Sigmoid colon (tissue), 6 donors: ENCODE measurements at regions not wholly inside any gene's neighbourhood (a gene's known extent, or its start where the extent isn't known, plus 50 kb on each side); places are given as distances from the start of the nearest gene placed in this dataset.

ENCODE experiments used
- DNase-seq: peaks from one replicate; pipeline ENCODE4 v3.0.0-alpha.2; 2019
- H3K27ac ChIP-seq, 4 donors: fragments of 200-600 bp; sonication (generic); one replicate each; pipeline ENCODE4 v1.5.1; 2016 to 2019; ENCODE audit warnings: mild to moderate bottlenecking in 1 of 4
- H3K27me3 ChIP-seq, 3 donors: fragments of 200-600 bp; sonication (generic); one replicate each; pipeline ENCODE4 v1.5.1; 2019; ENCODE audit warnings: mild to moderate bottlenecking in 1 of 3
- H3K36me3 ChIP-seq, 4 donors: fragments of 200-600 bp; sonication (generic); one replicate each; pipeline ENCODE4 v1.5.1; 2016 to 2019
- H3K4me1 ChIP-seq, 4 donors: fragments of 200-600 bp; sonication (generic); one replicate each; pipeline ENCODE4 v1.5.1; 2017 to 2019
- H3K4me3 ChIP-seq, 4 donors: fragments of 200-600 bp; sonication (generic); one replicate each; pipeline ENCODE4 v1.5.1; 2017 to 2019; ENCODE audit warnings: mild to moderate bottlenecking in 2 of 4, moderate library complexity in 1 of 4
- H3K9me3 ChIP-seq, 4 donors: fragments of 200-600 bp in 3 of 4; sonication (generic) in 3 of 4; one replicate each; pipeline versions ENCODE4 v1.5.1 to v1.6.1; 2013 to 2019
- CTCF ChIP-seq, 4 experiments: fragments of 450-650 bp in 3 of 4; fragments of 200-600 bp in 1 of 4; IDR thresholded peaks; one replicate each; pipeline ENCODE4 v1.5.1; 2016 to 2019; ENCODE audit warnings: antibody characterized with exemption in 4 of 4, mild to moderate bottlenecking in 3 of 4, moderate library complexity in 2 of 4
- EP300 ChIP-seq, 4 donors: sonication (generic); formaldehyde crosslinking; IDR thresholded peaks; one replicate each; pipeline ENCODE4 v1.6.1; 2017; ENCODE audit warnings: antibody characterized with exemption in 4 of 4
- POLR2A ChIP-seq, 2 donors: fragments of 450-650 bp; IDR thresholded peaks; one replicate each; pipeline ENCODE4 v1.6.1; 2016; ENCODE audit warnings: antibody characterized with exemption in 2 of 2, mild to moderate bottlenecking in 2 of 2, moderate library complexity in 2 of 2
- POLR2AphosphoS5 ChIP-seq, 4 donors: sonication (generic); formaldehyde crosslinking; IDR thresholded peaks; one replicate each; pipeline ENCODE4 v1.6.1; 2017; ENCODE audit warnings: antibody characterized with exemption in 4 of 4
- WGBS, 2 donors: extraction: QIAGEN DNeasy Blood & Tissue Kit; methylation state at CpG; one replicate each; pipeline ENCODE4 v1.1.7; 2013; 5-methylcytosine and 5-hydroxymethylcytosine counted together
- intact Hi-C: fragments of 100-400 bp; cut with DNase I; formaldehyde crosslinking; loops from one replicate; pipeline ENCODE4 v1.15.1; 2023
- donor health status: healthy with polysubstance abuse.
- donor health status: healthy.

DNA sequence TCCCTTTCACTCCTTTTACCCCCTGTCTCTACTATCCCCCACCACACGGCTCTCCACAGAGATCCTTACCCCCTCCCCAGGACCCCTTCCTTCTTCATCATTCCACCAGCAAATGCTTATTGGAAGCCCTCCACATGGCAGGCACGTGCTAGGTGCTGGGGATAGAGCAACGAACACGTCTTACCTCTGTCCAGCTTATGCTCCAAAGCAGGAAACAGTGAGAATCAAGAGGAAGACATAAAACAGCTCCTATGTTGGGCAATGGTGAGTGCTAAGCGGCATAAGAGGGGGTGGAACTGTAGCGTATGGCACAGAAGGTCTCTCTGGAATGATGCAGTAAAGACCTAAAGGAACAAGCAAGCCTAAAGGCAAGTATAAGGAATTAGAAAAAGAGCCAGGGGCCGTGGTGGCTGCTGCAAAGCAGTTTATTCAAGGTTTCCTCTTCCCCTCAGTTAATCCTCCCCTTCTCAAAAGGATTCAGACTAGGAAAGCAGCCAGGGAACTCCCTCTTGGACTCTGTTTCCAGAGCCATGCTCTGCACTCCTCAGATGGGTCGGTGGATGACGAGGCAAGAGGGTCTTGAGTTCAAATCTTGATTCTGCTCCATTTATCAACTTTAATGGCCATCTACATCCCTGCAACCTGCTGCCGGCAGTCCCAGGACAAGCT lies 289.4 kb downstream of the FOXO1 start:
- no peak for DNase-seq
- H3K4me3 ChIP-seq, result peak overlapping the region in 3 of 4 donors; percentile 11 to 25 (median 19)
- peaks cover 0 to 18% (median 6%) of the 10 kb centered on the region in 4 donors for H3K4me1 ChIP-seq

DNA sequence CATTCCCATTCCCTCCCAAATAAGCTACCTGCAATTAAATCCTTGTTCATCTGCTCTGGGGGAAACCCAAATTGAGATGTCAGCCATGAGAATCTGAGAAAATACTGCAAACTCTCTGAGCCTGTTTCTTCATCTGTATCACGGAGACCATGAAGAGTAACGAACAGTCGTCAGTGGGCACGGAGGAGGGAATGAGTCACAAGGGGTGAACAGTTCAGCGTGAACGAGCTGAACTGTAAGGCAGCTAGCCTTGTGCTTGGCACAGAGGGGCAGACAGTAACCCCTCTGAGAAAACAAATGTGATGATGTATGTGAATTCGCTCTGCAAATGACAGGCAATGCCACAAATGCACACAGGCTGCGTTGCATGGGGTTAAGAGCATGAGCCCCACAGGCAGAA lies 288.7 kb downstream of the FOXO1 start:
- no peaks in the 10 kb centered on the region for H3K36me3 ChIP-seq
- no peak for DNase-seq
- H3K27ac ChIP-seq, result peak overlapping the region; percentile 45 to 63 (median 52)
- intact Hi-C loops, result loop anchor here (5.0 kb wide), 1 partner anchor 170 kb away; no protein-coding TSS in a partner anchor
- peak overlapping the region in 3 of 4 donors; percentile 11 to 25 (median 19) for H3K4me3 ChIP-seq
- H3K4me1 ChIP-seq, result peaks cover 0 to 17% (median 6%) of the 10 kb centered on the region in 4 donors
- 80 to 84% methylated on average over 8 of the region's 8 CpGs for WGBS, 2 donors
- no peaks in the 10 kb centered on the region for H3K27me3 ChIP-seq
- TF ChIP-seq EP300 (IDR thresholded peaks at IDR 0.05), result no peak
- TF ChIP-seq CTCF (IDR thresholded peaks at IDR 0.05), result no peak
- TF ChIP-seq POLR2AphosphoS5 (IDR thresholded peaks at IDR 0.05), result peak in 3 of 4 donors; percentile 48 to 66 (median 56)
- TF ChIP-seq POLR2A (IDR thresholded peaks at IDR 0.05), result peak in 1 of 2 donors; percentile 7
- no peaks in the 10 kb centered on the region for H3K9me3 ChIP-seq

More for the DNA sequence above, 289.4 kb downstream of the FOXO1 start:
- TF ChIP-seq POLR2A (IDR thresholded peaks at IDR 0.05), result no peak
- peak in 2 of 4 donors; percentile 18 to 58 for TF ChIP-seq POLR2AphosphoS5 (IDR thresholded peaks at IDR 0.05)
- TF ChIP-seq EP300 (IDR thresholded peaks at IDR 0.05), result no peak
- TF ChIP-seq CTCF (IDR thresholded peaks at IDR 0.05), result no peak
- no peaks in the 10 kb centered on the region for H3K36me3 ChIP-seq
- 68 to 72% methylated on average over 10 of the region's 10 CpGs for WGBS, 2 donors
- peak overlapping the region; percentile 45 to 63 (median 52) for H3K27ac ChIP-seq
- no peaks in the 10 kb centered on the region for H3K9me3 ChIP-seq
- intact Hi-C loops, result loop anchor here (5.0 kb wide), 1 partner anchor 170 kb away; no protein-coding TSS in a partner anchor
- H3K27me3 ChIP-seq, result no peaks in the 10 kb centered on the region

DNA sequence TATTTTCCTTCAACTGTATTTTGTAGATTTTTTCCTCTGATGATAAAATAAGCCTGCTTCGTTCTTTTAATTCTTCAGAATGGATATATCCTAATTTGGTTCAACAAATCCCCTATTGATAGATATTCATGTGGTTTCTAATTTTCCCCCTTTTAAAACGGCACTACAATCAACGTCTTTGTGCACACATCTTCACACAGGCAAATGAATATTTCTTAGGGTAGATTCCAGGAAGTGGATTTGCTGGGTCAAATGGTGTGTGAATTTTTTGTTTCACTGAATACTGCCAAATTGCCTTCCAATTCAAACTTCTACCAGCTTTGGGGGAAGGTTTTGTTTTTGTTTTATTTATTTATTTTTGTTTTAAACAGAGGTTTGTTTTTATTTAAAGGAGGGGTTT lies 287.2 kb downstream of the FOXO1 start:
- DNase-seq, result no peak
- no peak overlapping the region for H3K4me3 ChIP-seq
- WGBS, 2 donors, result 62 to 68% methylated on average over 3 of the region's 3 CpGs
- intact Hi-C loops, result loop anchor here (5.0 kb wide), 1 partner anchor 168 kb away; no protein-coding TSS in a partner anchor
- peak overlapping the region in 2 of 4 donors; percentile 20 to 40 for H3K27ac ChIP-seq
- TF ChIP-seq CTCF (IDR thresholded peaks at IDR 0.05) (no peak), POLR2AphosphoS5 (IDR thresholded peaks at IDR 0.05) (no peak), EP300 (IDR thresholded peaks at IDR 0.05) (no peak), POLR2A (IDR thresholded peaks at IDR 0.05) (no peak)
- peaks cover 0 to 17% (median 6%) of the 10 kb centered on the region in 4 donors for H3K4me1 ChIP-seq
- H3K36me3 ChIP-seq, result no peaks in the 10 kb centered on the region
- no peaks in the 10 kb centered on the region for H3K9me3 ChIP-seq
- H3K27me3 ChIP-seq, result no peaks in the 10 kb centered on the region

DNA sequence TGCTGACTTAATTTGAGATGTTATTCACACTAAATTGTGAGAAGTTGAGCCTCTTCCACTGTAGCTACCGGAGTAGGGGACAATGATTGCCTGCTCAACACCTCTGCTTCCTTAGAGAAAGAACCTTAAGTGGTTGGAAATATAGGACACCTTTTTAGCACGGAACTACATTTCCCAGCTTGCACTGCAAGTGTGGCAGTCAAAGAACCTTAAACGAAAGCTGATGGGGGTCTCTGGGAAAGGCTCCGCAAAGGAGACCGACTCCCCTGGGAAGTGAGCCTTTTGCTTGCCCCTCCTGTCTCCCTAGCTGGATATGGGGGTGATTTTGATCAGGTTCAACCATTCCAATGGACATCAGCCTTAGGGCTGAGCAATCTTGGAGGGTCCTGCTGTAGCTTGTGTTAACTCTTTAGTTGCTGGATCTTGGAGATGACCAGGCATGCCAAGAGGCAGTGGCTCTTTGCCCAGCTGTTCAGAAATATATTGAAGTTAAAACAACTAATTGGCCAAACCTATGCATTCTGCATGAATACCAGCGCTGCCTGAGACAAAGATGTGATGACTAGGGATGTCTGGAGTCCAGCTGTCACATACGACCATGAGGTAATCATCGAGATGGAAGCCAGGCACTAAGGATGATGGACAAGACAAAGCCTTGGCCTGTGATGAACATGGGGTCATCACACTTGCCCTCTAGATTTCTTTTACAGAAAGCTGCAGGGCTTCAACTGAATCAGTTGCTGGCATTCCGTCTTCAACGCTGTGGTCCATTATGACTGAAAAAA lies 286.5 kb downstream of the FOXO1 start:
- Histone ChIP-seq H3K4me3 (no peak overlapping the region), H3K4me1 (peaks cover 0 to 17% (median 6%) of the 10 kb centered on the region in 4 donors), H3K27me3 (no peaks in the 10 kb centered on the region), H3K9me3 (no peaks in the 10 kb centered on the region), H3K27ac (peak overlapping the region in 2 of 4 donors; percentile 20 to 40), H3K36me3 (no peaks in the 10 kb centered on the region)
- intact Hi-C loops, result loop anchor here (5.0 kb wide), 1 partner anchor 167 kb away; no protein-coding TSS in a partner anchor
- no peak for DNase-seq
- TF ChIP-seq POLR2AphosphoS5 (IDR thresholded peaks at IDR 0.05) (no peak), EP300 (IDR thresholded peaks at IDR 0.05) (no peak), POLR2A (IDR thresholded peaks at IDR 0.05) (no peak), CTCF (IDR thresholded peaks at IDR 0.05) (no peak)
- WGBS, 2 donors, result 72 to 75% methylated on average over 10 of the region's 10 CpGs
